A549 (cell line): ENCODE measurements at regions not wholly inside any gene's neighbourhood (a gene's known extent, or its start where the extent isn't known, plus 50 kb on each side); places are given as distances from the start of the nearest gene placed in this dataset.

Source experiments
- ATAC-seq, 2 experiments: fragments of 200-7000 bp in 1 of 2; fragments of >200 bp in 1 of 2; cut with Nextera tagmentation in 1 of 2; cut with Tn5 transposase in 1 of 2; 3 replicates each; pipeline versions ENCODE4 v1.8.0 to v1.9.1; 2018 to 2020; ENCODE audit warnings: mild to moderate bottlenecking in 1 of 2, moderate library complexity in 1 of 2
- CTCF ChIA-PET: fragments of 300-600 bp; sonication (Branson Sonifier 250); formaldehyde crosslinking; extraction: SDS; loops from one replicate; lab custom pipeline; 2021; ENCODE audit warnings: antibody characterized with exemption, inconsistent platforms; lab: Yijun Ruan, JAX
- POLR2A ChIA-PET: fragments of 350-600 bp; formaldehyde crosslinking; extraction: SDS; loops from one replicate; lab custom pipeline; 2021; ENCODE audit warnings: antibody characterized with exemption, inconsistent platforms; lab: Yijun Ruan, JAX
- DNase-seq, 2 experiments: peaks; one replicate each; pipeline versions ENCODE4 v3.0.0 to v3.0.0-alpha.2; 2011 to 2016; ENCODE audit warnings: low read depth in 1 of 2, low spot score in 1 of 2
- FAIRE-seq: peaks from 2 replicates; lab custom pipeline; 2011; peaks lifted over from hg19 to GRCh38; lab: Jason Lieb, UNC
- H3K27ac ChIP-seq, 2 experiments: fragments of >200 bp; sonication (Bioruptor Twin); formaldehyde crosslinking; 3 replicates each; pipeline ENCODE4 v1.5.1; 2016 to 2017
- H3K4me1 ChIP-seq: fragments of >200 bp; sonication (Bioruptor Twin); formaldehyde crosslinking; 3 replicates; pipeline ENCODE4 v1.6.1; 2016
- H3K4me2 ChIP-seq: fragments of >200 bp; sonication (Bioruptor Twin); formaldehyde crosslinking; 3 replicates; pipeline ENCODE4 v1.6.1; 2016
- H3K4me3 ChIP-seq: fragments of >200 bp; sonication (Bioruptor Twin); formaldehyde crosslinking; 3 replicates; pipeline ENCODE4 v1.5.1; 2016
- H3K9me3 ChIP-seq: fragments of >200 bp; sonication (Bioruptor Twin); formaldehyde crosslinking; 3 replicates; pipeline ENCODE4 v1.6.1; 2016
- CBX2 ChIP-seq: fragments of 200-600 bp; sonication (generic); IDR thresholded peaks from 2 replicates; pipeline ENCODE4 v1.6.1; 2016; ENCODE audit warnings: low read depth, mild to moderate bottlenecking, borderline replicate concordance
- CEBPB ChIP-seq, 2 experiments: fragments of >200 bp in 1 of 2; sonication (Bioruptor Twin) in 1 of 2; formaldehyde crosslinking in 1 of 2; IDR thresholded peaks; 2 replicates each; pipeline ENCODE4 v1.6.1; 2012 to 2016
- CHD2 ChIP-seq: fragments of 150-350 bp; IDR thresholded peaks from 2 replicates; pipeline ENCODE4 v1.6.1; 2014; ENCODE audit warnings: low read length; ENCODE audit not compliant: partially characterized antibody
- CHD4 ChIP-seq: fragments of 200-600 bp; sonication (generic); IDR thresholded peaks from 2 replicates; pipeline ENCODE4 v1.6.1; 2016; ENCODE audit warnings: antibody characterized with exemption, mild to moderate bottlenecking, borderline replicate concordance
- E2F6 ChIP-seq: IDR thresholded peaks from 2 replicates; pipeline ENCODE4 v1.6.1; 2012; ENCODE audit warnings: low read depth, borderline replicate concordance
- EHMT2 ChIP-seq: fragments of 200-600 bp; sonication (generic); IDR thresholded peaks from 2 replicates; pipeline ENCODE4 v1.6.1; 2016; ENCODE audit warnings: antibody characterized with exemption, low read depth, mild to moderate bottlenecking, moderate library complexity
- EP300 ChIP-seq, 2 experiments: fragments of >200 bp; sonication (Bioruptor Twin); formaldehyde crosslinking; IDR thresholded peaks; 2 replicates in 1 of 2; 3 replicates in 1 of 2; pipeline ENCODE4 v1.6.1; 2016 to 2017
- ESRRA ChIP-seq: fragments of 150-350 bp; IDR thresholded peaks from 2 replicates; pipeline ENCODE4 v1.6.1; 2014; ENCODE audit warnings: mild to moderate bottlenecking, low read length, borderline replicate concordance
- FOSB ChIP-seq: fragments of 250-450 bp; sonication (Bioruptor Pico); IDR thresholded peaks from 2 replicates; pipeline ENCODE4 v1.5.0; 2020; ENCODE audit warnings: mild to moderate bottlenecking, moderate library complexity
- FOSL2 ChIP-seq, 2 experiments: fragments of 450-650 bp in 1 of 2; fragments of >200 bp in 1 of 2; sonication (Bioruptor Twin) in 1 of 2; formaldehyde crosslinking; IDR thresholded peaks; 2 replicates each; pipeline versions ENCODE4 v1.5.0 to v1.6.1; 2016 to 2020; ENCODE audit warnings: mild to moderate bottlenecking in 1 of 2, moderate library complexity in 1 of 2
- FOXS1 ChIP-seq: fragments of 250-450 bp; sonication (Bioruptor Pico); IDR thresholded peaks from 2 replicates; pipeline ENCODE4 v1.5.0; 2020; ENCODE audit warnings: mild to moderate bottlenecking, moderate library complexity
- GATA3 ChIP-seq: IDR thresholded peaks from 2 replicates; pipeline ENCODE4 v1.6.1; 2012; ENCODE audit warnings: borderline replicate concordance
- HDAC2 ChIP-seq: fragments of 200-600 bp; sonication (generic); IDR thresholded peaks from 2 replicates; pipeline ENCODE4 v1.6.1; 2016
- HEYL ChIP-seq: fragments of 250-450 bp; sonication (Bioruptor Pico); IDR thresholded peaks from 2 replicates; pipeline ENCODE4 v1.8.0; 2021; ENCODE audit warnings: mild to moderate bottlenecking, moderate library complexity
- MAFK ChIP-seq: fragments of 450-650 bp; IDR thresholded peaks from 2 replicates; pipeline ENCODE4 v1.6.1; 2014; ENCODE audit not compliant: partially characterized antibody
- MAZ ChIP-seq: fragments of 150-350 bp; IDR thresholded peaks from 2 replicates; pipeline ENCODE4 v1.6.1; 2014; ENCODE audit warnings: antibody characterized with exemption, low read depth, low read length, borderline replicate concordance
- MYC ChIP-seq: IDR thresholded peaks from 2 replicates; pipeline ENCODE4 v1.6.1; 2012; ENCODE audit warnings: mild to moderate bottlenecking, inconsistent platforms, low read length, improper control_type of control experiment, borderline replicate concordance
- RARB ChIP-seq: fragments of 250-450 bp; sonication (Bioruptor Pico); IDR thresholded peaks from 2 replicates; pipeline ENCODE4 v1.8.0; 2021; ENCODE audit warnings: mild to moderate bottlenecking, moderate library complexity
- RFX5 ChIP-seq: fragments of 450-650 bp; IDR thresholded peaks from 2 replicates; pipeline ENCODE4 v1.7.1; 2014; ENCODE audit warnings: antibody characterized with exemption, mild to moderate bottlenecking, moderate library complexity
- RNF2 ChIP-seq: fragments of 200-600 bp; sonication (generic); IDR thresholded peaks from 2 replicates; pipeline ENCODE4 v1.6.1; 2016; ENCODE audit warnings: low read depth, mild to moderate bottlenecking, antibody characterized with exemption, moderate library complexity, borderline replicate concordance
- SMC3 ChIP-seq: fragments of >200 bp; sonication (Bioruptor Twin); formaldehyde crosslinking; IDR thresholded peaks from 3 replicates; pipeline ENCODE4 v1.6.1; 2018; ENCODE audit warnings: inconsistent platforms
- TP53 ChIP-seq: fragments of 250-450 bp; sonication (Bioruptor Pico); IDR thresholded peaks from 2 replicates; pipeline ENCODE4 v1.5.0; 2021; ENCODE audit warnings: mild to moderate bottlenecking, moderate library complexity
- WGBS: methylation state at CpG from one replicate; pipeline ENCODE4 v1.1.6; 2017; ENCODE audit errors: missing lambda C conversion rate; 5-methylcytosine and 5-hydroxymethylcytosine counted together
- TF ChIP-seq, protein P1 (sequence below): fragments of 250-450 bp; sonication (Bioruptor Pico); IDR thresholded peaks from 2 replicates; pipeline ENCODE4 v1.5.0; 2021; ENCODE audit warnings: mild to moderate bottlenecking, moderate library complexity, borderline replicate concordance
- TF ChIP-seq, protein P2 (sequence below): fragments of 150-350 bp; IDR thresholded peaks from 2 replicates; pipeline ENCODE4 v1.6.1; 2014; ENCODE audit warnings: low read depth, mild to moderate bottlenecking, low read length

GRCh38 chr11:15624701-15625100 lies 510.0 kb downstream of the INSC start:
- POLR2A ChIA-PET, result no interaction called here
- no peaks in the 10 kb centered on the region for H3K4me1 ChIP-seq
- no peak overlapping the region for H3K4me3 ChIP-seq
- H3K27ac ChIP-seq, result no peak overlapping the region
- H3K9me3 ChIP-seq, result no peaks in the 10 kb centered on the region
- TF ChIP-seq CHD2 (no peak), EP300 (IDR thresholded peaks at IDR 0.05) (no peak), SMC3 (no peak), HDAC2 (no peak)
- TF ChIP-seq, all 56 proteins: peak for 0
- no peak overlapping the region for H3K4me2 ChIP-seq
- CTCF ChIA-PET, result interaction anchor here (0.7 to 1.7 kb wide), 2 partner anchors 10 to 12 kb away, joined by 3 to 5 read pairs; no protein-coding TSS in a partner anchor
- no peak for ATAC-seq
- no peak for DNase-seq
- FAIRE-seq, result no peak
- WGBS, result 32% methylated on average over 4 of the region's 4 CpGs

- no peak overlapping the region for H3K27ac ChIP-seq
- H3K4me1 ChIP-seq, result no peaks in the 10 kb centered on the region
- no peak for ATAC-seq
- H3K4me3 ChIP-seq, result no peak overlapping the region
- POLR2A ChIA-PET, result no interaction called here
- DNase-seq, result no peak
- TF ChIP-seq MYC, result no peak
- TF ChIP-seq TP53 (CRISPR knock-in tag), result no peak
- TF ChIP-seq FOSB (CRISPR knock-in tag), result no peak
- no peak for TF ChIP-seq FOSL2 (IDR thresholded peaks at IDR 0.05)
- no peak for TF ChIP-seq FOSL2 (CRISPR knock-in tag; IDR thresholded peaks at IDR 0.05)
- no peak for TF ChIP-seq E2F6
- no peak for TF ChIP-seq HEYL (CRISPR knock-in tag)
- no peak for TF ChIP-seq MAFK
- TF ChIP-seq, protein P1, sequence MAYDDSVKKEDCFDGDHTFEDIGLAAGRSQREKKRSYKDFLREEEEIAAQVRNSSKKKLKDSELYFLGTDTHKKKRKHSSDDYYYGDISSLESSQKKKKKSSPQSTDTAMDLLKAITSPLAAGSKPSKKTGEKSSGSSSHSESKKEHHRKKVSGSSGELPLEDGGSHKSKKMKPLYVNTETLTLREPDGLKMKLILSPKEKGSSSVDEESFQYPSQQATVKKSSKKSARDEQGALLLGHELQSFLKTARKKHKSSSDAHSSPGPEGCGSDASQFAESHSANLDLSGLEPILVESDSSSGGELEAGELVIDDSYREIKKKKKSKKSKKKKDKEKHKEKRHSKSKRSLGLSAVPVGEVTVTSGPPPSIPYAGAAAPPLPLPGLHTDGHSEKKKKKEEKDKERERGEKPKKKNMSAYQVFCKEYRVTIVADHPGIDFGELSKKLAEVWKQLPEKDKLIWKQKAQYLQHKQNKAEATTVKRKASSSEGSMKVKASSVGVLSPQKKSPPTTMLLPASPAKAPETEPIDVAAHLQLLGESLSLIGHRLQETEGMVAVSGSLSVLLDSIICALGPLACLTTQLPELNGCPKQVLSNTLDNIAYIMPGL (CRISPR knock-in tag), result no peak
- TF ChIP-seq EP300 (IDR thresholded peaks at IDR 0.05), result no peak
- TF ChIP-seq CBX2, result no peak
- TF ChIP-seq SMC3, result no peak
- no peak for TF ChIP-seq MAZ
- TF ChIP-seq, protein P2, sequence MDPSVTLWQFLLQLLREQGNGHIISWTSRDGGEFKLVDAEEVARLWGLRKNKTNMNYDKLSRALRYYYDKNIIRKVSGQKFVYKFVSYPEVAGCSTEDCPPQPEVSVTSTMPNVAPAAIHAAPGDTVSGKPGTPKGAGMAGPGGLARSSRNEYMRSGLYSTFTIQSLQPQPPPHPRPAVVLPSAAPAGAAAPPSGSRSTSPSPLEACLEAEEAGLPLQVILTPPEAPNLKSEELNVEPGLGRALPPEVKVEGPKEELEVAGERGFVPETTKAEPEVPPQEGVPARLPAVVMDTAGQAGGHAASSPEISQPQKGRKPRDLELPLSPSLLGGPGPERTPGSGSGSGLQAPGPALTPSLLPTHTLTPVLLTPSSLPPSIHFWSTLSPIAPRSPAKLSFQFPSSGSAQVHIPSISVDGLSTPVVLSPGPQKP, result no peak
- TF ChIP-seq RFX5, result no peak
- no peak for TF ChIP-seq ESRRA
- no peak for TF ChIP-seq RARB
- no peak for TF ChIP-seq RNF2
- no peak for TF ChIP-seq EHMT2
- TF ChIP-seq CEBPB (IDR thresholded peaks at IDR 0.05), result no peak
- no peak for TF ChIP-seq FOXS1
- TF ChIP-seq, all 56 proteins: peak for 0
- 18% methylated on average over 2 of the region's 2 CpGs for WGBS
- no peaks in the 10 kb centered on the region for H3K9me3 ChIP-seq
- FAIRE-seq, result no peak
- CTCF ChIA-PET, result interaction anchor here (1.7 kb wide), 1 partner anchor 13 kb away, joined by 5 read pairs; no protein-coding TSS in a partner anchor
- no peak overlapping the region for H3K4me2 ChIP-seq
Observed at GRCh38 chr11:15625691-15626090, 511.0 kb downstream of the INSC start.

- FAIRE-seq (no peak), DNase-seq (no peak), ATAC-seq (no peak)
- Histone ChIP-seq H3K27ac (no peak overlapping the region), H3K9me3 (no peaks in the 10 kb centered on the region), H3K4me3 (no peak overlapping the region), H3K4me2 (no peak overlapping the region), H3K4me1 (no peaks in the 10 kb centered on the region)
- ChIA-PET POLR2A (no interaction called here), CTCF (no interaction called here)
- no peak for TF ChIP-seq CHD4
- no peak for TF ChIP-seq GATA3
Observed at GRCh38 chr11:15627560-15627959, 512.8 kb downstream of the INSC start.
